DND-41 (cell line): ENCODE measurements at regions not wholly inside any gene's neighbourhood (a gene's known extent, or its start where the extent isn't known, plus 50 kb on each side); places are given as distances from the start of the nearest gene placed in this dataset.

Experiments used
- ATAC-seq: fragments of 200-7000 bp; cut with Tn5 transposase; 3 replicates; pipeline ENCODE4 v1.9.1; 2021; ENCODE audit warnings: low read depth; ENCODE audit not compliant: insufficient read depth
- DNase-seq: peaks from one replicate; pipeline ENCODE4 v3.0.0-alpha.2; 2020
- H2AFZ ChIP-seq: 2 replicates; pipeline ENCODE4 v1.6.0; 2012; ENCODE audit warnings: low read depth, low read length
- H3K27ac ChIP-seq: 2 replicates; pipeline ENCODE4 v1.5.1; 2012; ENCODE audit warnings: low read length, inconsistent platforms
- H3K27me3 ChIP-seq: fragments of 200-600 bp; sonication (generic); 2 replicates; pipeline ENCODE4 v1.6.0; 2012; ENCODE audit warnings: low read length, mild to moderate bottlenecking, inconsistent platforms; ENCODE audit not compliant: insufficient read depth, poor library complexity
- H3K36me3 ChIP-seq: 2 replicates; pipeline ENCODE4 v1.5.1; 2012; ENCODE audit warnings: low read length, inconsistent platforms; ENCODE audit not compliant: insufficient read depth
- H3K4me1 ChIP-seq: 2 replicates; pipeline ENCODE4 v1.5.1; 2012; ENCODE audit warnings: mild to moderate bottlenecking, low read length; ENCODE audit not compliant: insufficient read depth
- H3K4me2 ChIP-seq: 2 replicates; pipeline ENCODE4 v1.6.0; 2012; ENCODE audit warnings: mild to moderate bottlenecking, moderate library complexity, low read length, inconsistent platforms; ENCODE audit not compliant: insufficient read depth
- H3K4me3 ChIP-seq, 2 experiments: fragments of 200-600 bp in 1 of 2; shearing (Covaris generic) in 1 of 2; 2 replicates each; pipeline ENCODE4 v1.5.1; 2012 to 2016; ENCODE audit warnings: inconsistent platforms in 2 of 2, low read length in 2 of 2, mild to moderate bottlenecking in 2 of 2, low read depth in 1 of 2, moderate library complexity in 1 of 2
- H3K79me2 ChIP-seq: 2 replicates; pipeline ENCODE4 v1.6.0; 2012; ENCODE audit warnings: low read length, inconsistent platforms; ENCODE audit not compliant: insufficient read depth
- H3K9ac ChIP-seq: 2 replicates; pipeline ENCODE4 v1.6.0; 2012; ENCODE audit warnings: low read depth, mild to moderate bottlenecking, inconsistent platforms, low read length, moderate library complexity
- H3K9me3 ChIP-seq: 2 replicates; pipeline ENCODE4 v1.5.1; 2012; ENCODE audit warnings: low read length, moderate library complexity, mild to moderate bottlenecking, inconsistent platforms; ENCODE audit not compliant: insufficient read depth, severe bottlenecking
- H4K20me1 ChIP-seq: 2 replicates; pipeline ENCODE4 v1.6.0; 2012; ENCODE audit warnings: low read length; ENCODE audit not compliant: insufficient read depth
- EZH2 ChIP-seq: IDR thresholded peaks from 3 replicates; pipeline ENCODE4 v1.6.1; 2012; ENCODE audit warnings: borderline replicate concordance, low read depth, mild to moderate bottlenecking, moderate library complexity, low read length, inconsistent platforms; ENCODE audit not compliant: severe bottlenecking
- TF ChIP-seq, protein P1 (sequence below): IDR thresholded peaks from 2 replicates; pipeline ENCODE4 v1.5.1; 2012; ENCODE audit warnings: borderline replicate concordance, low read length, moderate library complexity, mild to moderate bottlenecking; ENCODE audit not compliant: poor library complexity, severe bottlenecking; ENCODE audit errors: extremely low read depth

DNA sequence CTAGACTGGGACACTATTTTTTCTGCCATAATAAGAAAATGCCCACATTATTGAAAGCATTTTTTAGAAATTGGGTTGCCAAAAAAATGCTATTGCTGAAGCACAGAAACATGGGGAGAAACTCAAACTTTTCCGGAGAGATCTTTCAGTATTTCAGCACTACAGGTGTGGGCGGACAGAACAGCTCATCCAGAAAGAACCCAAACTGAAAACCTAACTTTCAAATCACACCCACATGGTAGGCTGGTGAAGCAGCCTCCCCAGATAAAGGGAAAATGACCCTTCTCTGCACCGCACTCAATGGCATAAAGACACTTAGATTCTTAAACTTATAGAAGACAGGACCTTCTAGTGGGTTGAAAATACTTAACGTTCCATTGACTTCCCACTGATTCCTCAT, 62.3 kb upstream of the TMPO start:
- DNase-seq (no peak), ATAC-seq (no peak)
- Histone ChIP-seq H3K27ac (no peak overlapping the region), H4K20me1 (no peaks in the 10 kb centered on the region), H3K9ac (no peak overlapping the region), H3K4me3 (no peak overlapping the region), H3K27me3 (no peaks in the 10 kb centered on the region), H2AFZ (no peak overlapping the region), H3K9me3 (no peaks in the 10 kb centered on the region), H3K79me2 (no peaks in the 10 kb centered on the region), H3K4me1 (no peaks in the 10 kb centered on the region), H3K4me2 (no peak overlapping the region), H3K36me3 (no peaks in the 10 kb centered on the region)
- TF ChIP-seq, protein P1, sequence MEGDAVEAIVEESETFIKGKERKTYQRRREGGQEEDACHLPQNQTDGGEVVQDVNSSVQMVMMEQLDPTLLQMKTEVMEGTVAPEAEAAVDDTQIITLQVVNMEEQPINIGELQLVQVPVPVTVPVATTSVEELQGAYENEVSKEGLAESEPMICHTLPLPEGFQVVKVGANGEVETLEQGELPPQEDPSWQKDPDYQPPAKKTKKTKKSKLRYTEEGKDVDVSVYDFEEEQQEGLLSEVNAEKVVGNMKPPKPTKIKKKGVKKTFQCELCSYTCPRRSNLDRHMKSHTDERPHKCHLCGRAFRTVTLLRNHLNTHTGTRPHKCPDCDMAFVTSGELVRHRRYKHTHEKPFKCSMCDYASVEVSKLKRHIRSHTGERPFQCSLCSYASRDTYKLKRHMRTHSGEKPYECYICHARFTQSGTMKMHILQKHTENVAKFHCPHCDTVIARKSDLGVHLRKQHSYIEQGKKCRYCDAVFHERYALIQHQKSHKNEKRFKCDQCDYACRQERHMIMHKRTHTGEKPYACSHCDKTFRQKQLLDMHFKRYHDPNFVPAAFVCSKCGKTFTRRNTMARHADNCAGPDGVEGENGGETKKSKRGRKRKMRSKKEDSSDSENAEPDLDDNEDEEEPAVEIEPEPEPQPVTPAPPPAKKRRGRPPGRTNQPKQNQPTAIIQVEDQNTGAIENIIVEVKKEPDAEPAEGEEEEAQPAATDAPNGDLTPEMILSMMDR, result no peak
- TF ChIP-seq EZH2, result no peak

DNA sequence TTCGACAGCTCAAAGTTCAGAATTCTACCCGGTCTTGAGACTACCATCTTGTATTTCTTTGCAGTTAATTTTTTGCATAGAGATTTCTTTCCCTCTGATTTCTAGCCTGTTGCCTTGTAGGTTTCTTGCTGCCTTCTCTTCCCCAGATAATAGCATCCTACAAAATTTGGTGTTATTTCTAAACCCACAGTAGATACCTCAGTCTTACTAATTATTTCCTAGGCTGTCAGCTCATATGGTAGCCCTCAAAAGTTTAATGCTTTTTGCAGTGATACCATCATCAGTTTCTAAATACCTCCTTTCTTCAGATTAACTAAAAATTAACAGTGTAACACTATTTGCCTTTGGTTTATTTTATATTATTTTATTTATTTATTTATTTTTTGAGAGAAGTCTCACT, 61.9 kb upstream of the TMPO start:
- Histone ChIP-seq H3K27me3 (no peaks in the 10 kb centered on the region), H3K4me1 (no peaks in the 10 kb centered on the region), H3K36me3 (no peaks in the 10 kb centered on the region), H3K4me3 (no peak overlapping the region), H3K79me2 (no peaks in the 10 kb centered on the region), H3K27ac (no peak overlapping the region), H3K9me3 (no peaks in the 10 kb centered on the region), H4K20me1 (no peaks in the 10 kb centered on the region), H3K9ac (no peak overlapping the region), H3K4me2 (no peak overlapping the region), H2AFZ (no peak overlapping the region)
- DNase-seq, result no peak
- no peak for ATAC-seq
- TF ChIP-seq EZH2, result no peak
- TF ChIP-seq, protein P1, result no peak

DNA sequence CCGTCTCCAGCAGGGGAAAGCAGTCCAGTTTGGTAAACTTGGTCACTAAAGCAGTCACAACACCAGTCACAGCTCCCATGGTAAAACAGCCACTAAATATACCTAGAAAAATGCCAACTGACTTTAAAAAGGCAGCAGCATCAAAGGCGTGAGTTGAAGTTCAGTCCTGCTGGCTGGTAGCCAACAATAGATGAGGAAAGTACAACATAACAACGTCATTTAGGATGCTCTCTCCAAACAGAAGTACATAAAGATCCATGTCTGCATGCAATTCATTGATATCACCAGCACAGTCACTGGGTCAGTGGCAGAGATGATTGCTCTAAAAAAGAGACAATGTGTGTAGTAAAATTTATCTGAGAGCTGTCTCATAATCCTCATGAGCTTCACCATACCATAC, 59.3 kb upstream of the TMPO start:
- H3K27ac ChIP-seq, result no peak overlapping the region
- H3K4me3 ChIP-seq, result no peak overlapping the region
- TF ChIP-seq, protein P1, result no peak
- TF ChIP-seq EZH2, result no peak
- no peak for ATAC-seq
- H3K9me3 ChIP-seq, result no peaks in the 10 kb centered on the region
- DNase-seq, result no peak
- H4K20me1 ChIP-seq, result no peaks in the 10 kb centered on the region
- H3K79me2 ChIP-seq, result no peaks in the 10 kb centered on the region
- H3K36me3 ChIP-seq, result no peaks in the 10 kb centered on the region
- H2AFZ ChIP-seq, result no peak overlapping the region
- no peak overlapping the region for H3K4me2 ChIP-seq
- no peaks in the 10 kb centered on the region for H3K27me3 ChIP-seq
- no peaks in the 10 kb centered on the region for H3K4me1 ChIP-seq
- no peak overlapping the region for H3K9ac ChIP-seq
